GM10248 (cell line): ENCODE measurements at regions not wholly inside any gene's neighbourhood (a gene's known extent, or its start where the extent isn't known, plus 50 kb on each side); places are given as distances from the start of the nearest gene placed in this dataset.

Source experiments
- CTCF ChIA-PET: fragments of 300-600 bp; sonication (Branson Sonifier 250); formaldehyde crosslinking; extraction: SDS; loops from one replicate; lab custom pipeline; 2021; ENCODE audit warnings: antibody characterized with exemption; lab: Yijun Ruan, JAX
- POLR2A ChIA-PET: fragments of 350-650 bp; sonication (Branson Sonifier 250); formaldehyde crosslinking; extraction: SDS; loops from one replicate; lab custom pipeline; 2020; ENCODE audit warnings: antibody characterized with exemption; lab: Yijun Ruan, JAX
- DNase-seq: peaks from one replicate; pipeline ENCODE4 v3.0.0; 2012; ENCODE audit errors: extremely low spot score
- TF ChIP-seq, protein P1 (sequence below): IDR thresholded peaks from 2 replicates; pipeline ENCODE4 v1.5.1; 2012; ENCODE audit warnings: mild to moderate bottlenecking, low read depth; ENCODE audit errors: extremely low read depth, missing control alignments, control extremely low read depth

DNA sequence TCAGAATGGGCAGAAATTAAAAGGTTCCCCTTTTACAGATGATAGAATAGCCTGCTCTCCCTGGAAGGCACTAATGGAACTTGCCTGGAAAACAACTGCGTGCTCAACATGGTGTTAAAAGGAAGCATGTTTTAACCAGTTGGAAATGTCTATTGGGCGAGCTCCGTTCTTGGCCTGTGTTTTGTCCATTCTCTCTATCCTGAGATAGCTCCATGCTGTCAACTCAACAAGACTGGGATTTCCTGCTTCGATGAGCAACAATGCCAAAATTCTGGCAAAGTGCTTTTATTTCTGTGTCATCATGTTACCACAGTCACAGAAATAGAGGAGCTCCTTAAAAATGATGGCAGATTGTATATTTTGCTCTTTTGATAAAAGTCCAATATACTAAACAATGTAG lies 198.3 kb downstream of the PLK2 start:
- ChIA-PET POLR2A (no interaction called here), CTCF (interaction anchor here (0.9 to 1.0 kb wide), 2 partner anchors 28 to 41 kb away, joined by 3 read pairs; no protein-coding TSS in a partner anchor)
- TF ChIP-seq, protein P1, sequence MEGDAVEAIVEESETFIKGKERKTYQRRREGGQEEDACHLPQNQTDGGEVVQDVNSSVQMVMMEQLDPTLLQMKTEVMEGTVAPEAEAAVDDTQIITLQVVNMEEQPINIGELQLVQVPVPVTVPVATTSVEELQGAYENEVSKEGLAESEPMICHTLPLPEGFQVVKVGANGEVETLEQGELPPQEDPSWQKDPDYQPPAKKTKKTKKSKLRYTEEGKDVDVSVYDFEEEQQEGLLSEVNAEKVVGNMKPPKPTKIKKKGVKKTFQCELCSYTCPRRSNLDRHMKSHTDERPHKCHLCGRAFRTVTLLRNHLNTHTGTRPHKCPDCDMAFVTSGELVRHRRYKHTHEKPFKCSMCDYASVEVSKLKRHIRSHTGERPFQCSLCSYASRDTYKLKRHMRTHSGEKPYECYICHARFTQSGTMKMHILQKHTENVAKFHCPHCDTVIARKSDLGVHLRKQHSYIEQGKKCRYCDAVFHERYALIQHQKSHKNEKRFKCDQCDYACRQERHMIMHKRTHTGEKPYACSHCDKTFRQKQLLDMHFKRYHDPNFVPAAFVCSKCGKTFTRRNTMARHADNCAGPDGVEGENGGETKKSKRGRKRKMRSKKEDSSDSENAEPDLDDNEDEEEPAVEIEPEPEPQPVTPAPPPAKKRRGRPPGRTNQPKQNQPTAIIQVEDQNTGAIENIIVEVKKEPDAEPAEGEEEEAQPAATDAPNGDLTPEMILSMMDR = no peak
- no peak for DNase-seq

DNA sequence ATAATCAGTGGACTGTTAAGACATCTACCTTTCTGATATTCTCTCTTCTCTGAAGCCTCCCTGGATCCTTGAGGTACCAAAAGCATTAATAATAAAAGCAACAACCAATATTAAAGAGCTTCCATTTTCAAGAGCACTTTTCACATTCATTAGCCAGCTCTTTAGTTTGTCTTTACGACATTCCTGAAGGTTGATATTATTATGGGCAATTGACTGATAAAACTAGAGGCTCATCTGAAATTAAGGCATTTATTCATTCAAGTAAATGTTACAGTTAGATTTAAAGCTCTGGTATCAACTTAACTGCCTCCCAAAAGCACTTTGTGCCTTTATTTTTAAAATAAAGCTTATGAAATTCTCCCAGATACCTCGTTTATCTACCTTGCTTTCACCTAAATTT lies 199.6 kb downstream of the PLK2 start:
- TF ChIP-seq, protein P1 = no peak
- CTCF ChIA-PET = interaction anchor here (0.9 to 1.2 kb wide), 2 partner anchors 13 to 131 kb away, joined by 3 read pairs; no protein-coding TSS in a partner anchor
- DNase-seq = no peak
- POLR2A ChIA-PET = no interaction called here

DNA sequence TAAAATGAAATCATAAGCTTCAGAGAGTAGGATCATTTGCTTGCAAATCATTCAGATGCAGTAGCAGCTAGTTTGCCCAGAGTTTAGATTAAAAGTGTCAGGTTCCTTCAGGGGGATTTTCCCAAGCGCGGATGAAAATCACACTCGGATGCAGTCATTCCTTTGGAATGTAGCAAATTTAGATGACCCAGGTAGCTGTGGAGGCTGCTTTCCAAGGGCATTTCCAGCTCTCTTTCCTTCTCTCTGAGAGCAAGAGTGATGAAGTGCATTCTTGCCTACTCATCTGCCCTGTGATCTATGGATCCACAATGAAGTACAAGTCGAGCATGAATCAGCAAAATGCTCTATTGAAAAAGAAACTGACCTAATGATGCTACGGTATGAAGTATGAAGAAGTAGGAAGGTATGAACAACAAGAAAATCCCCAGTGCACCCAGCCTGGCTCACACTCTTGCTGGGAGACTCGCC lies 200.2 kb downstream of the PLK2 start:
- ChIA-PET POLR2A (no interaction called here), CTCF (interaction anchor here (1.2 kb wide), 1 partner anchor 14 kb away, joined by 3 read pairs; no protein-coding TSS in a partner anchor)
- DNase-seq = no peak
- TF ChIP-seq, protein P1 = no peak

DNA sequence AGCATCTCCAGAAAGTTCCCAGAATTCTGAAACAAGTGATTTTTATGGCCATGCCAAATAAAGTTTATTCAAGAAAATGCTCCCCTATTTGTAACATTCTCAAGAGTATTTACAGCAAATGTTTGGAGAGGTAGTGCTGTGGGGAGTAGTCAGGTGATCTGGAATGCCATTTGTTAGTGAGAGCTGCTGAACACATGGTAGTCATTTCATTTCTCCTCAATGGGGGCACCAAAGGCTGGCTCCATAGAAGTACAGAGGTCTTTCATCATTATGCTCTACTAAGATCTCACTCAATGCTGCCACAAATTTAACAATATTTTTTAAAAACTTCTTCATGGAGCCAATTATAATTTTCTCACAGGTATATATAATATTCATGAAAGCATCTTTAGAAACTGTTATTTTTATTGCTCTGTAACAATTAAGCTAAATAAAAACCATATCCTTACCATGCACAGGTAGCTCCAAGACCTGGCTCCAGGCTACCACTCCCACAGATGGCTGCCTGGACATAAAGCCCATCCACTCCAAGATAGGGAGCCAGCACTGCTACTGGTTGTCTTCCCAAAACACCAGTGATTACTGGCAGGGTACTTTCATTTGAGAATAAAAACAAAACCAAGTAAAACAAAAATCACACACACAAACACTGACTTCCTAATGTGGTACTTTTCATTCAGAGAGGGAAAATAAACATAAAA lies 200.8 kb downstream of the PLK2 start:
- no peak for DNase-seq
- TF ChIP-seq, protein P1 = no peak
- POLR2A ChIA-PET = no interaction called here
- CTCF ChIA-PET = no interaction called here

DNA sequence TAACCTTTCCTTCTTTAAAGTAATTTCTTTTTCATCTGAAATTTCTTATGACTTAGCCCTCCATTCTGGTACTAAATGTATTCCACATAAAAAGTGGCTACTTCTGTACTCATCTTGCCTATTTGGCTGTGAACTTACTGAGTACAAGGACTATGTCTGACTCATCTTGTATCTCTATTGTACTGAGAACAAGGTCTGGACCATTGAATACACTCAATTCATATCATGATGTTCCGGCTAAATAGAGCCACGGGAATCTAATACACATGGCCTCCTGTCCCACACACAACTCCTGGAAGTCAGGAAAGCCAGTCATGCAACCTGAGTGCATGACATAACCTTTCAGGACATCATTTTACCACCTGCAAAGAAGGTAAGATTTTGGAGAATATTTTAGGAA lies 203.9 kb downstream of the PLK2 start:
- ChIA-PET POLR2A (no interaction called here), CTCF (interaction anchor here (1.3 kb wide), 1 partner anchor 18 kb away, joined by 4 read pairs; no protein-coding TSS in a partner anchor)
- no peak for DNase-seq
- TF ChIP-seq, protein P1 = no peak

DNA sequence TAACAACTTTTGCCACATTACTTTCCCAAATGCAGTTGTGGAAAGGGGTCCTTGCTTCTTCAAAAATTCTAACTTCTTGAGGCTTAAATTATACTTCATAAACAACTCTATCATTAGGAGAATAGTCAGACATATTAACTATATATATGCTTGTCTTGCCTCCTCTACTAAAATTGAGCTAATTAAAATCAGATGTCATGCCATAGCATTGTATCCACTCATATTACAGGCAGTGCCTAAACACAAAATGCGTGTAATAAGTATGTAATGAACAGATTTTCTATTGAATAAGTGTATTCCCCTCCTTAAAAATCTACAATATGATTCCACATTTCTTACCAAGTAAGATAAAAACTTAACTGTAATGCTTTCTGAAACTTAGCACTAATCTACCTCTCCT lies 204.5 kb downstream of the PLK2 start:
- no peak for DNase-seq
- TF ChIP-seq, protein P1 = no peak
- POLR2A ChIA-PET = no interaction called here
- CTCF ChIA-PET = interaction anchor here (1.3 kb wide), 1 partner anchor 19 kb away, joined by 4 read pairs; no protein-coding TSS in a partner anchor
